GM12891 (cell line): ENCODE measurements at regions not wholly inside any gene's neighbourhood (a gene's known extent, or its start where the extent isn't known, plus 50 kb on each side); places are given as distances from the start of the nearest gene placed in this dataset.

Source experiments
- POLR2A ChIP-seq: IDR thresholded peaks from 2 replicates; pipeline ENCODE4 v1.6.1; 2011; ENCODE audit warnings: low read depth, low read length, control low read depth
- POLR2AphosphoS5 ChIP-seq: IDR thresholded peaks from 2 replicates; pipeline ENCODE4 v1.6.1; 2011; ENCODE audit warnings: low read depth, low read length, control low read depth

DNA sequence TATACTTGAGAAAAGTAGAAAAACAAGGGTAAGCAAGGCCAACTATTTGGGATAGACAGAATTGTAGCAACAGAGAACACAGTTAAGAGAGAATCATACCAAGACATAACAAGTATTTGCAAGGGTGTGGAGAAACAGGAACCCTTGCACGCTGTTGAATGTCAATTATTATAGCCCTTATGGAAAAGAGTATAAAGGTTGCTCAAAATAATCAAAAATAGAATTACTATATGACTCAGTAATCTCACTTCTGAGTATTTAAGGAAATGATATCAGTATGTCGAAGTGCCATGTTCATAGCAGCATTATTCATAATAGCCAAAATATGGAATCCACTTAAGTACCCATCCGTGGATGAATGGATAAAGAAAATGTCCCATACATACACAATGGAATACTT, 193.3 kb downstream of the PHLDA1 start:
- no peak for TF ChIP-seq POLR2A
- no peak for TF ChIP-seq POLR2AphosphoS5
